Gastrocnemius medialis (tissue), 4 donors: ENCODE measurements at regions not wholly inside any gene's neighbourhood (a gene's known extent, or its start where the extent isn't known, plus 50 kb on each side); places are given as distances from the start of the nearest gene placed in this dataset.
"Not testable (repeated sequence)": the region's sequence is repeated elsewhere in the genome, so short reads cannot be mapped to it uniquely, and the experiment has no call there.

Source experiments
- POLR2A ChIP-seq, 2 donors: fragments of 450-650 bp; IDR thresholded peaks; one replicate each; pipeline ENCODE4 v1.6.1; 2017; ENCODE audit warnings: antibody characterized with exemption in 2 of 2, mild to moderate bottlenecking in 2 of 2, moderate library complexity in 2 of 2
- TF ChIP-seq, protein P1 (sequence below), 5 experiments: fragments of 450-650 bp in 3 of 5; fragments of 200-600 bp in 2 of 5; sonication (generic) in 2 of 5; IDR thresholded peaks in 4 of 5; conservative IDR thresholded peaks in 1 of 5; 1 replicate in 4 of 5; 2 replicates in 1 of 5; pipeline ENCODE4 v1.5.1; 2016 to 2019; ENCODE audit warnings: antibody characterized with exemption in 5 of 5, mild to moderate bottlenecking in 3 of 5, moderate library complexity in 3 of 5

DNA sequence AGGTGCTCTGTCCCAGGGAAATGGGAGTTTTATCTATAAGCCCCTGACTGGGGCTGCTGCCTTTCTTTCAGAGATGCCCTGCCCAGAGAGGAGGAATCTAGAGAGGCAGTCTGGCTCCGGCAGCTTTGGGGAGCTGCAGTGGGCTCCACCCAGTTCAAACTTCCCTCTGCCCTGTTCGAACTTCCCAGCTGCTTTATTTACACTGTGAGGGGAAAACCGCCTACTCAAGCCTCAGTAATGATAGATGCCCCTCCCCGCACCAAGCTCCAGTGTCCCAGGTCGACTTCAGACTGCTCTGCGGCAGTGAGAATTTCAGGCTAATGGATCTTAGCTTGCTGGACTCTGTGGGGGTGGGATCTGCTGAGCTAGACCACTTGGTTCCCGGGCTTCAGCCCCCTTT is 83.0 kb upstream of the SP4 start:
- TF ChIP-seq, protein P1, sequence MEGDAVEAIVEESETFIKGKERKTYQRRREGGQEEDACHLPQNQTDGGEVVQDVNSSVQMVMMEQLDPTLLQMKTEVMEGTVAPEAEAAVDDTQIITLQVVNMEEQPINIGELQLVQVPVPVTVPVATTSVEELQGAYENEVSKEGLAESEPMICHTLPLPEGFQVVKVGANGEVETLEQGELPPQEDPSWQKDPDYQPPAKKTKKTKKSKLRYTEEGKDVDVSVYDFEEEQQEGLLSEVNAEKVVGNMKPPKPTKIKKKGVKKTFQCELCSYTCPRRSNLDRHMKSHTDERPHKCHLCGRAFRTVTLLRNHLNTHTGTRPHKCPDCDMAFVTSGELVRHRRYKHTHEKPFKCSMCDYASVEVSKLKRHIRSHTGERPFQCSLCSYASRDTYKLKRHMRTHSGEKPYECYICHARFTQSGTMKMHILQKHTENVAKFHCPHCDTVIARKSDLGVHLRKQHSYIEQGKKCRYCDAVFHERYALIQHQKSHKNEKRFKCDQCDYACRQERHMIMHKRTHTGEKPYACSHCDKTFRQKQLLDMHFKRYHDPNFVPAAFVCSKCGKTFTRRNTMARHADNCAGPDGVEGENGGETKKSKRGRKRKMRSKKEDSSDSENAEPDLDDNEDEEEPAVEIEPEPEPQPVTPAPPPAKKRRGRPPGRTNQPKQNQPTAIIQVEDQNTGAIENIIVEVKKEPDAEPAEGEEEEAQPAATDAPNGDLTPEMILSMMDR (IDR thresholded peaks at IDR 0.05 in 4 of 5, conservative IDR thresholded peaks at IDR 0.05 in 1 of 5): not testable (repeated sequence)
- not testable (repeated sequence) for TF ChIP-seq POLR2A (IDR thresholded peaks at IDR 0.05)
